ENCODE measurements at regions not wholly inside any gene's neighbourhood (a gene's known extent, or its start where the extent isn't known, plus 50 kb on each side); places are given as distances from the start of the nearest gene placed in this dataset.

DNA sequence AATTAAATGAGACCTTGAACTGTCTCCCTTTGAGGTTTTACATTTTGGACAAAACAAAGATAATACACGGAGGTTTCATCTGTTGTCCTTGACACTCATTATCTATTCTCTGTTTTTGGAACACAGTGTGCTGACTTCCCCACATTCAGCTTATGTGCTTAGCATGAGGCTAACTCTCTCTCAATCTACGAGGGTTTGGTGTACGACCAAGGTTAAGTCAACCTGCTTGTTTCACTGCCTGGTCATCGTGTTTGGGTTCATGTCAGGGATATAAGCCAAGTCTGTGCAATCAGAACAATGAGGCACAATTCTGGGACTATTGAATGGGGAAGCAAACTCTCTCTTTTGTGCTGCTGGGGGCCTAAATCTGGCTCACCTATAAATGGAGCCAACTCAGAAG is 328.5 kb upstream of the USP25 start:
- DNase-seq, result no peak

DNA sequence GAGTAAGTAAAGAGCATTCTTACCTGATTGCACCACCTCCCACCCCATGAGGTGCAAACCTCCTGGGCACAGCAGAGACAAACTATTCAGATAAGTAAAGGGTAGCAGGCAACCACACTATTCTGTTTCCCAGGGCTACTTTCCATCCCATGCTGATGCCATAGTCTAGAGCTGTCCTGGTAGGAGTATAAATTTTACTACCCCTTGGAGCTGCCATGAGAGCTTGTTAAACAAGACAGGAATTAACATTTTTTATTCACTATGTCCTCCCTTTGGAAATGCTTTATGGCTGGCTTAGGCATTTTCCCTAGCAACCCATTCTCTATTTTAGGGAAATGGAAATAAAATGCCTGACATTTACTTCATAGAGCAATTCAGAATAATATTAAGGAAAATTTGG is 324.6 kb upstream of the USP25 start:
- no peak for DNase-seq

DNA sequence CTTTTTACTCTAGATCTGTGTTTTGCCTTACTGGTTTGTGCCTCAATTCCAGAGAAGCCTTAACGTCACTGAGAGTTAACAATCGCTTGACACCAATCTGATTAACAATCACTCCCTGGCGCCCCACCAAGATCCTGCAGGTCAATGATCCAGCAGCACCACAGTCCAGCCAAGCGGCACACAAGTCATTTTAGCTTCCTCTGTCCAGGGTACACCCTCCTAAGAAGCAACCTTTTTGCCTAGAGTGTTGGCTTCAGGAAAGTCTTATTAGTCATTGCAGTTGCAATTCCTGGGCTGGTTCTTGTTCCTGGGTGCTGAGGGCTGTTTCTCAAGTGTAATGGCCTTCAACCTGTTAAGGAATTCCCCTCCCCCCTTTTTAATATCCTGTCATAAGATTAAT is 323.0 kb upstream of the USP25 start:
- DNase-seq, result no peak

DNA sequence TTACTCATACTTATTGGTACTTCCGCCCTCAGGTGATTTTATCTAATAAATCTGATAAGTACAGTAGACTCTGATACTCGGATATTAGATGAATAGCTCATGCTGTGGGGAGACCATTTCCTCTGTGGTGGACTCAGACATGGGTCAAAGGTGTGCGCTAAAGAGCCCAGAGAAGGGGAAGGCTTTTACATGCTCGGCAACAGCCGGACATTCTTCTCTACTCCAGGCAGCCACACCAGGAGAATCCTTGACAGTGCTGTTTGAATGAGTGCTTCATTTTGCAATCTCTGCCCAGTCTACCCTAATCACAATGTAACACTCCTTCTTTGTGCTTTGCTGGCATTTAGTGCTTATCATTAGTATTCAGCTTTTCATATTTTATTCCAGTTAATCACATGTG is 322.2 kb upstream of the USP25 start:
- no peak for DNase-seq

DNA sequence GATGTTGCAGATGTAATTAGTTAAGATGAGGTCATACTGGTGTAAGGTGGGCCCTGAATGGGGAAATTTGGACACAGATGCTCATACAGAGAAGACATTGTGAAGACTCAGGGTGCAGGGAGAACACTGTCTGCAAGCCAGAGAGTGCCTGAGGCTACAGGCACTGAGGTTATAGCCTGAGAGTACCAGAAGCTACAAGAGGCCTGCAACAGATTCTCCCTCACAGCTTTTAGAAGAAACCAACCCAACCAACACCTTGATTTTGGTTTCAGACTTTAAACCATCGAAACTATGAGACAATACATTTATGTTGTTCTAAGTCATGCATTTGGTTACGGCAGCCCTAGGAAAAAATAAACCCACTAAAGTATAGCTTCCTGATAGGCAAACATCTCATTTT is 321.7 kb upstream of the USP25 start:
- DNase-seq, result no peak

DNA sequence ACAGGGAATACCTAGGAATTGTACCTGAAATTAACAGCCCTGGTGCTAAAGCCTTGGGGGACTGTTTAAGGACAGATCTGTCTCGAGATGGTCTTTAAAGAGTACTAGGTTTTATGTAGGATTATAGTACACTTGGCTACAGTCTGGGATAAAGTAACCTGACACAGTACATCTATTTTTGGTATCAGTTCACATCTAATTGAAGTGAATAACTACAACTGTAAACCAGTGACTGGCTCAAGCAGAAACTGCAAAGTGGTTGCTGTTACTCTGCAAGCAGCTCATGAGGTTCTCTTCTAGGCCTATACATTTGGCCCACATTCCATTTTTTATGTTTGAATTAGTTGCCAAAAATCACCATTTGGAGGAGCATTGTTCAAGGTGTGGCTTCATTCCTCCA is 320.8 kb upstream of the USP25 start:
- no peak for DNase-seq

DNA sequence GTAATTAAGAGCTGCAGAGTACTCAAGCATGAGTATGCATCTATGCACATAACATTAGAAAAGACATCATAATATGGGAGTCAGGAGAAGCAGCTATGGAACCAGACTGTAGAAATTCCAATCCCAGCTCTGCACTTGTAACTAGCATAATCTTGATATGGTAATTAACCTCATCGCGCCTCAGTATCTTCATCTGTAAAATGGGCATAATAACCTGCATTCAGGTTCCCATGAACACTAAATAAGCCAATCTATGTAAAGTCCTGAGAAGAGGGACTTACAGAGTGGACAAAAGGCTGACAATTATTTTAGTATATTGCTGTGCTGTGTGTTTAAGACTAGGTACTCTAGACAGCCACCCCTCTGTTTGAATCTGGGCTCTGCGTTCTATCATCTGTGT is 318.9 kb upstream of the USP25 start:
- DNase-seq, result no peak

DNA sequence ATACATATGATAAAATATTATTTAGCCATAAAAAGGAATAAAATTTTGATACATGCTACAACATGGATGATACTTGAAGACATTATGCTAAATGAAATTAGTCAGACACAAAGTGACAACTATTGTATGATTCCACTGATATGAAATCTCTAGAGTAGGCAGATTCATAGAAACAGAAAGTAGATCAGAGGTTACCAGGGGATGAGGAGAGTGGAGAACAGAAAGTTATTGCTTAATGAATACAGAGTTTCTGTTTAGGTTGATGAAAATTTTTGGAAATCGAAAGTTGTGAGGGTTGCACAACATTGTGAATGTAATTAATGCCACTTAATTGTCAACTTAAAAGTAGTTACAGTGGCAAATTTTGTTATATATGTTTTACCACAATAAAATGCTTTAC is 315.7 kb upstream of the USP25 start:
- DNase-seq, result no peak

DNA sequence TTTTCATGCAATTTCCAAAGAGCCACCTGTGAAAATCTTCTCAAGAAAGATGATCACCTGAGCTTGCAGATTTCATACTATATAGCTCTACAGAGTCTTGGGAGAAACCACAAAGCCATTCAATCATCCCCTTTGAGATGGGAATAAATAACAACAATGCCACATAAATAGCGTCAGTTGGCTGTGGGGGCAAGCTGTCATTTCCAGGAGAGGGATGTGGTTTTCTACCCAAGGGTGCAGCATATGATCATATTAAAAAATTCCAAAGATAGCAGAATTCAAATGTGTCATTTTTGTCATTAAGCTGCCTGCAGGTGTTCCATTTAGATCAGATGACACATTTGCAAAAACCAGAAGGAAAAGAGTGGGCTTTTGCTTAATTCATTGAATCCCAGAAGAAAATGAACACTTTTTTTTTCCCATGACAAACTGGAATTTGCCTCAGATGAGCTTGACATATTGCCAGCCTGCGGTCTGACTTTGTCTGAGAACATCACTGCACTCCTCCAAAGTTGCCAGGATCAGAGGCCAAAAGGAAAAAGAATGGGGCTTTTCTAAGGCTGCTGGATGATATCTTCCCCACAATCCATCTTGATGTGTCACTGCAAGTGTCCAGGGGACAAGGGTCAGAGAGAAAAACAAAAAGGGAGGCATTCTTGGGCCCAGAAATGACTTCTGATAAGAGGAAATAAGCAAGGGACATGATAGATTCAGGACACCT is 314.1 kb upstream of the USP25 start:
- DNase-seq, result no peak

DNA sequence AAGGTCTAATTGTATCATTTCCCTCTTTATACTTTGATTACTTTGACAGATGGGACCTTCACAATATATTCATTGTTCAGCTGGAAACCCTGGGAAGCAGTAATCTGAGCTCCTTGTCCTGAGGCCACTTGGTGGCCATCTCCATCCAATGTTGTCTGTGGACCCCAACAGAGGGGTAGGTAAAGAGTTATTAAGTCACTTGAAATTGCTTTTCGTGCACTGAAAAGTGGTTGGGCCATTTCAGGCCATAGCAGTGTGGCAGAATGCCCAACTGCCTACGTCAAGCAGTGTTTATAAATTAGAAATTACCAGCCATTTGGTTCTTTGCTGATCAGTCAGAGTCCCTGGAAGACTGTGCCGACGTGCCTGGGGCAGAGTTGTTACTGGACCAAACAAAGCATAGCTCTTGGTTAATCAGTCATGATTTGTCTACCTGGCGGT is 308.3 kb upstream of the USP25 start:
- peak; percentile 23 for DNase-seq

DNA sequence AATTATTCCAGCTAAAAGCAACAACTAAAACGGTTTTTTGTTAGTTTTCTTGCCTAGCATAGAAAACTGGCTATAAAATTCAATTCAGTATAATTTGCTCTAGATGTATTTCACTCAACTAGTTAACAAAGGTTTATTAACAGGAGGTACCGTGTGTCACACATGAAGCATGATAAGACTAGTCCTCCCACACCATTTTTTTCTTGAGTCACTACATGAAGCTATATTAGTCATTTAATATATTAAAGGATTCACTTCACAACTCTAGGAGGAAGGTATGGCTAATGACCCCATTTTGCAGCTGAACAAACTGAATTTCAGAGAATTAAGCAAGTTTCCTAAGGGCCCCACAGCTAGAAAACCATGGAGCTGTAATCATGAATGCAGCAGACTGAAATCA is 307.8 kb upstream of the USP25 start:
- no peak for DNase-seq

DNA sequence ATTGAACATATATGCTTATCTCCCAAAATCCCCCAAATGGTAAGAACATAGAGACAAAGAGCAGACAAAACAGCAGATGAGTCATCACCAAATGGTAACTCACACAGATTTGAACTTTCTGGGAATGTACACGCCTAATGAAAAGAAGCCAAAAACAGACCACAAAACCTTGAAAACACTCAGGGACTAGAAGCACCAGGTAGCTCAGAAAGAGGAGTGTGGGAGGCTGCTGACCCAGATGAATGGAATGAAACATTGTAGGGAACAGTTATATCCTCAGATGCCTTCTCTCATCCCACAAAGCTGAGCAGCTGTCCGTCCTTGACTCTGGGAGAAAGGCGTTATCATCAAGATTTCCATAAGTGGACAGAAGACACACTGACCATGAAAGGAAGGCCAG is 307.0 kb upstream of the USP25 start:
- DNase-seq, result no peak

DNA sequence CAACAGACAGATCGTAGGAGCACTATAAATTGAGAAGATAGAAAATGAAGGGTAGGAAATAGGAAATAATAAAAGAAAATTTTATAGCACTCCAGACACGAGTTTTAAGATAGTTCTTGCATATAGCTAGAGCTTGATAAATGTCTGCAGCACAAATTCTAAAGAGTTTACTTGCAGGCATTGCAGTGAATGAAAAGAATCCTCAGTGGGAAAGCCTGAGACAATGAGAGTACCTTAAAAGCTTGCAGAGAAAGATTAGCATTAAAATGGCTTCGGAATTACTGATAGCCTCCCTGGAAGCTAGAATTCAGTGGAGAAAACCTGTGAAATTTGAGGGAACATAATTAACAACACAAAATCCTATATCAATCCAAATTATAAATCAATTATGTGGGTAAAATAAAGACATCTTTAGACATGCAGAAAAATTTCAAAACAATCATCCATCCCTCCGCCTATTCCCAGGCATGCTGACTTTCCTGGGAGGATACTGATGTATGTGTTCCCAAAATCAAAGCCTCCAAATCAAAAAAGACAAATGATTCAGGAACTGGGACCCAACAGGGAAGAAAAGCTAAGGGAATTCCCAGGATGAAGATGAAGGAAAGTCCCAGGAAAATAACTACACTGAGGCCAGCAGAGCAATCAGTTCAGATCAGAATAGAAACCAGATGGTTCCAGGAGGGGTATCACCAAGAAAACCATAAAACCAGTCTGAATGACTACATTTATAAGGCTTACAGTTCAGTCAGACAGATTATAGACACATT is 305.9 kb upstream of the USP25 start:
- DNase-seq, result no peak

DNA sequence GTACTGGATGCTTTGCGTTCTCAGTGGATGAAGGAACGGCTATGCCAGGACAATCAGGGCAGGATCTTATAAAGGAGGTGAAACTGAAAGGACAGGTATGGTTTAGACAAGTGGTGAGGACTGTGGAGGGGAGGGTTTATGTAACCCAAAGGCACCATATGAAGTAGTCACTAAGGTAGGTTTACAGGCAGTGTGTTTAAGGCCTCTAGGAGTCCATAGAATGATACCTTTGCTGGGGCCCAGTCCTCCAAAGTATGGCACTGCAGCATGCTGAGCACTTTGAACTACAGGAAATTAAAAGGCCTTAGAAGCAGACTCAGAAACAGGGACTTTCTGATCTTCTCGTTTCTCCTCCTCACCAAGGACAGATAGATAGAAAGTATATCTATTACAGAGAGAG is 304.7 kb upstream of the USP25 start:
- no peak for DNase-seq

DNA sequence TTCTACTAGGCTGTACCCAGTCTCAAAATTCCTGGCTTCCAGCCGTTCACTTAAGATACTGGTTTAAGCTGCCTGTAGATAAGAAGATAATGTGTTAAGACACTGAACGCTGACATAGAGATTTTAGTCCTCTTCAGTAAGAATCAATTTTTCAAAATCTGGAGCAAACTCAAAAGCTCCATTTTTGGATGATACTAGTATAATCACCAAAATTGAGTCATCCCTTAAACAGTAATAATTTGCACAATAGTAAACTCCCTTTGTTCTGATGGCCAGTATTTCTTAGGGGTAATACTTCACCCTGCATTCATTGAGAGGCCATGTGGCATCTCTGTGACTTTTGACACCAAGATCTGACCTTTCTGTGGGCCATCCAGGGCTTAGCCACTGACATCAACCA is 299.8 kb upstream of the USP25 start:
- no peak for DNase-seq

DNA sequence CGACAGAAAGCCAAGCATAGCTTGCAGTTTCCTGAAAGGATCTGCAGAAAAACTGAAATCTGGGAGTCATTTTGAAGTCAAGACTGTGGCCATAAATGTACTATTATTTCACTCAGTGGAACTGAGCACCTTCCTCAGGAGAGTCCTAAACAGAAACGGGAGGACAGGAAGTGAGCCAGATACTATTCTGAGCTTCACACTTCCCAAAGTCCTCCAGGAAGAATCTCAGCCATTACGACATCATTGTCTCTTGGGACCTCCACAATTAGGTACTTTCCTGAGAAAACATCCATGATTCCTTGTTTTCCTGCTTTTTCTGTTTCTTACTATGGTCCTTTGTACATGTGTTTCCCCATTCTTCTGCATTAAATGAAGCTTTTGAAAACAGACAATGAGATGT is 299.2 kb upstream of the USP25 start:
- DNase-seq, result no peak

DNA sequence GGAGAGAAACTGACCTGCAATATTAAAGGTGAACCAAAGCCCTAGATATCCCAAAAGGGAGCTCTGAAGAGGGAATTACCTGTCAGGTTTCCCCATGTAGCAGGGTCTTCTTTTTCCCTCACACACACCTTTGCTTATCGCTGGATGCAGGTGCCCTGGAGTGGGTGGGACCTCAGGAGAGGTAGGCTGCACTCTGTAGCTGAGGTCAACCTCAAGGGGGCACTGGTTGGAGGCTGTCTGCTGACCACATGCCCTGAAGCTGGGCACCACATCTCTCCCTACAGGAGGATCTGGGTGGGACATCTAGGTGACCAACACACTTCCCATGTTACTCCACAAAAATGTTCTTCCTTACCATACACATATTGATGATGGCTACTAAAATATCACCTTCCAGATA is 298.7 kb upstream of the USP25 start:
- no peak for DNase-seq

DNA sequence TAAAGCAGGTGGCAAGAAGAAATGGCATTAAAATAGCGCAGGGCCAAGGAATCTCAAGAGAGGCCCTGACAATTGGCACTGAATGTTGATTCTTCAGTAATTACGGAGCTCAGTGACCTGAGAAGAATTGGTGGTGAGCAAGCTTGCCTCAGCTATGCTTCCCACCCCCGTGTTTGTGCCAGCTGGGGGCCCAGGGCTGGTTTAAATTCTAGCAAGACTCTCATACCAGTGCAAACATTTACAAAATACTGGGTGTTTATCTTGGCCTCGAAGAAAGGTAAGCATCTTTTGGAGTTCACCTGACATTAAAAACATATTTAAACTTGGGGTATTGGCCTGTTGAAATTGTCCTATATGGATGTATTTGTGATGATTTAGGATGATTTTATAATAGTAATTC is 296.7 kb upstream of the USP25 start:
- DNase-seq, result no peak

DNA sequence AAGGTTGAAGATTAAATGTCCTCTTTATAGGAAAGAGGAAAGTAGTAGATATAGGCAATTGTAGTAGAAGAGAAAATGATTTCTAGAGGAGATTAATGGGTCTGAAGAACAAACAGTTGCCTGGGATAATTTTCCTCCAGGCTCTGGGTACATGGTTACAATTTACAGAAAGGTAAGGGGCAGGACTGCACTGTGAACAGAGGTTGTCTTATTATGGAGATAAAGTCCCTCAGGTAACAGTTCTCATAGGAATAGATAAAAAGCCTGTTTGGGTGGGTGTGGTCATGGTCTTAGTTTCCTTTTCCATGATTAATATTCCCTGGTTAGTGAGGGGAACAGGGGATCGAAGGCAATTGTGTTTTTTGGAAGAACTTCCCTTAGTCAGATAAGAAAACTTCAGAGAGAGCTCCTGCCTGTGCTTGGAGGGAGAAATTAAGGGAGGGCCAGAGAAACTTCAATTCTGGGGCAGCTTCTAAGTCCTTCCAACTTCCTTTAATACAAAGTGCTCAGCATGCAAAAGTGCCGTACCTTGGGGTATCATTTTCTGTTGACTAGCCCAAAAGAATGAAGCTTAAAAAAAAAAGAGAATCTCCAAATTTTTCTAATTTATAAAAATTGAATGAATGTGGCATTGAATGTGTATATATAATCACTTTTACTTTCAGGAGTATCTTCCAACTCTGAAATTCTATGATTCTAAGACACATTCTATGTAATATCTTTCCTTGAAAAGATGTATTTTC is 295.4 kb upstream of the USP25 start:
- DNase-seq, result no peak

DNA sequence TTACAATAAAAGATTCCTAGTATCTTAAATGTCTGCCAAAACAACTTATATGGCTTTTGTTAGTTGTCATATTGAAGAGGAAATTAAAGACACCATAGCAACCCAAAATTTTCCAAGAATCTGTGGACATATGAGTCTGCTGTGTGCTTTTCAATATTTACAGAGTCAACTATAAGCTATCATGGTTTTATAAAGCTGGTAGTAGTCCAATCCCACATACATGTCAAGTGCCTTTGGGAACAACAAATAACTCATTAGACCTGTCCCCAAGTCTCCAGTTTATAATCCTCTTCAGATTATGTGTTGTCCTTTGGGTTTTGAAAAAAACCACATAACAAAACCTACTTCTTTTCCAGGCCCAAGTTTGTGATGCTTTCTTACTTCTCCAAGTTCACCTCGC is 293.8 kb upstream of the USP25 start:
- DNase-seq, result no peak

DNA sequence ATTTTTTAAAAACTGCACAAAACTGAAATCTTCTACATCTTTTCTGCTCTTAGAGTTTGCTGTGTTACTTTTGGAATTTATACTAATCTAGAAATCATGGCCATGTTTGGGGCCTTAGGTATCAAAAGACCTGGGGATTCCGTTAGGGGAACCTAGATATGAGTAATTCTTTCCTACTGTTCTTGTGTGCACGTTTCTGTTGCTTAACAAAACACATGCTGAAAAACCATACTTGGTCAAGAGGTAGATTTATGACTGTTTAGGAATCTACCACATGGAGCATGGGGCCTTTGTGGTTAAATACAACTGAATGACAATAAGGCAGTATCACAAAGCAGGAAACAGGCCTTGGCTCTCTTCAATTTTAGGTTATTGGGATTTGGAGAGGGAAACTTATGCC is 291.9 kb upstream of the USP25 start:
- DNase-seq, result no peak

DNA sequence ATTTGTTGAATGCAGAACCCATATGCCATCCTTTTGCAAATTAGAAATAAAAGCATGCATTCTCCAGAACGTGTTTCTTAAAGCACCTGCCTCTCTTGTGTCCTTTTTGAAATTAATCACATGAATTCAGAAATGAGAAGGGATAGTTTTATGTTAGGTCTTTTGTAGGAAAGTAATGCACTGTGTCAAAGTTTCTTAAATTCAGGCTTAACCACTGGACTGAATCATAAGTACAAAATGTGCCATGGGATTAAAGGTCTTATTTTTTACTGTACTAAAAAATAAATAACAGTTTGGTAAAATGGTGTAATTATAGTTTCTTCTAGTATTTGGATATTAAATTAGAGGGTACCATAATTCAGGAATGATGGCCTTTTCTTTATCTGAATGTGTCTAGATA is 290.1 kb upstream of the USP25 start:
- no peak for DNase-seq

DNA sequence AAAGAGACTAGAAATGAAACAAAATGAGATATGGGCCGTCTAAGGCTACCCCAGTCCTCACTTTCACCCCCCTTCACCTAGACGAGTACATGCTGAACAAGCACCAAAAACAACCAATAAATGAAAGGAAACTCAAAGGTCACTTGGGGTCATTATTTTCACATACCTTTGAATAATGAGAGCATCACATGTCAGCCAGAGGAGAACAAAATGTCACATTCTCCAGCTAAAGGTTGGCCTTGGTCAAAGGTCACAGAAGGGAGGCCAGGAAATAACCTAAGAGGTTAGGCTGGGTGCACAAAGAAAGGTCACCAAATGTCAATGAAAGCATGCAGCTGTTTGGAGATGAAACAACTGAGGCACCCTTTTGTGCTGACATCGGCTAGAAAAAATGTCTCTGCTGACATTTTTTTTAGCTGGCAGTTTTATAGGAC is 288.7 kb upstream of the USP25 start:
- DNase-seq, result no peak

DNA sequence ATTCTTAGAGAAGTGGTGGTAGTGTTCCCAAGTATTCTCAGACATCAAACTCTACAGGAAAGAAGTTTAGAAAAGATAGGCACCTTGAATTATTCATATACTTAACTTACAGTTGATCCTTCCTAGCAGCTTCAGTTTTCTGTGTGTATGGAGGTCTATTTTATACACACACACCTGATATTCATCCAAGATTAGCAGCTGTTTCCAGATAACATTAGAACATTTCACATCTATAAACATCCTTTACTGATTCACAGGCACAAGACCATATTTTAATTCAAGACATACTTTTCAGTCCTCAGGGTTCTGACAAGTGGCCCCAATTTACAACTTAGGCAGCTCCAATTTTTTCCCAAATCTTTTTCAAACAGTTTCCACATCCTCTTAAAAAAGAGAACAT is 287.8 kb upstream of the USP25 start:
- DNase-seq, result no peak

All from NCI-H1048 (cell line).